ENCODE measurements at regions not wholly inside any gene's neighbourhood (a gene's known extent, or its start where the extent isn't known, plus 50 kb on each side); places are given as distances from the start of the nearest gene placed in this dataset.

DNA sequence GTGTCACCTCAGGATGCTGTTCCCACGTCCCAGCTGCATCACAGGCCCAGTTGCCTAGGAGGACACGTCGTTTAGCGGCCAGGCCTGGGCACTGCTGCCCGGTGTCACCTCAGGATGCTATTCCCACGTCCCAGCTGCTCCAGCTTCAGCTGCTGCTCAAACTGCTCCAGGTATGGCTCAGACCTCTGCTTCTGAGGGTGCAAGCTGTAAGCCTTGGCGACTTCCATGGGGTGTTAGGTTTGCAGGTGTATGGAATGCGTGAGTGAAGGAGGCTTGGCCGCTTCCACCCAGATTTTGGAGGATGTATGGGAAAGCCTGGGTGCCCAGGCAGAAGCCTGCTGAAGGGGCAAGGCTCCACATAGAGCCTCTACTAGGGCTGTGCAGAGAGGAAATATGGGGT is 205.3 kb upstream of the B3GAT1 start:
- TF ChIP-seq CTCF (IDR thresholded peaks at IDR 0.05), result no peak
- TF ChIP-seq POLR2A (IDR thresholded peaks at IDR 0.05), result no peak
